HG02623 (cell line): ENCODE measurements at regions not wholly inside any gene's neighbourhood (a gene's known extent, or its start where the extent isn't known, plus 50 kb on each side); places are given as distances from the start of the nearest gene placed in this dataset.

Experiments used
- ATAC-seq: cut with Tn5 transposase; IDR thresholded peaks from one replicate; pipeline ENCODE4 v1.9.1; 2021; ENCODE audit warnings: moderate library complexity; ENCODE audit not compliant: unreplicated experiment

DNA sequence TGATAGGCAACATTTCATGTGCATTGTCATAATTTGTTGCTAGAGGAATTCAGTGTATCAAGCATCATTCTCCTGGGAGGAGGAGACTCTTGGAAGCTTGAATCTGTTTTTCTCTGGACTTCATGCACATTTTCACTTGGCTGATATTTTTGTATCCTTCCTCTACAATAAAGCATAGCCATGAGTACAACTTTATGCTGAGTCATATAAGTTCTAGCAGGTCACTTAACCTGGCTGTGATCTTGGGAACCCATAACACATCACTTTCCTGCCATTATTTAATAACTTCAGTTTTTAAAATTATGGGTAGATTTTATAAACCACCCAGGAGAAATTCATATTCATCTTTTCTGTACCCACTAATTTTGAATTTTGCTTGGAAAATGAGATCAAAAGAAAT lies 203.0 kb upstream of the CD96 start:
- ATAC-seq = no peak

DNA sequence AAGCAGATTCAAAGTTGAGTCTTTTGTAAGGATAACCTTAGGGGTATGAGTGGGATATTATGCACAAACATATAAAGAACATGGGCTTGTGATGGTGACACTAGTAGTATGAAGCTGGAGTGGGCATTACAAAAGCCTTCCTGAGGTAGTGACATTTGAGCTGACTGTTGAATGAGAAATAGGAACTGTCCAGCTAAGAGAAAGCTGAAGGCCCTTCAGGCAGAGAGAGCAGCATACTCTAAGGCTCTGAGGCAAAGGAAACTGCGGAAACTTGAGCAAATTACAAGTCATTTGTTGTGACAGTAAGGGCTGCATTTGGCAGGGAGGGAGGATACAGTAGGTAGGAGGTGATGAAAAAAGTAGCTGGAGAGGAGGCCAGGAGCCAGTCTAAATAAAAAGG lies 190.7 kb upstream of the CD96 start:
- no peak for ATAC-seq

DNA sequence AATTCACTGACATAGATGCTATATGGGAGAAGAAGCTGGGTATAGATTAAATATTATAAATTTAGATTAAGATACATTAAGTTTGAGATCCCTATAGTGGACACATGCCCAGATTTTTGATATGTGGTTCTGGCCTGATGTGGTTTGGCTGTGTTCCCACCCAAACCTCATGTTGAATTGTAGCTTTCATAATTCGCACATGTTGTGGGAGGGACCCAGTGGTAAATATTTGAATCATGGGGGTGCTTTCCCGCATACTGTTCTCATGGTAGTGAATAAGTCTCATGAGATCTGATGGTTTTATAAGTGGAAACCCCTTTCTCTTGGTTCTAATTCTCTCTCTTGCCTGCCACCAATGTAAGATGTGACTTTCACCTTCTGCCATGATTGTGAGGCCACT lies 189.4 kb upstream of the CD96 start:
- ATAC-seq = no peak

DNA sequence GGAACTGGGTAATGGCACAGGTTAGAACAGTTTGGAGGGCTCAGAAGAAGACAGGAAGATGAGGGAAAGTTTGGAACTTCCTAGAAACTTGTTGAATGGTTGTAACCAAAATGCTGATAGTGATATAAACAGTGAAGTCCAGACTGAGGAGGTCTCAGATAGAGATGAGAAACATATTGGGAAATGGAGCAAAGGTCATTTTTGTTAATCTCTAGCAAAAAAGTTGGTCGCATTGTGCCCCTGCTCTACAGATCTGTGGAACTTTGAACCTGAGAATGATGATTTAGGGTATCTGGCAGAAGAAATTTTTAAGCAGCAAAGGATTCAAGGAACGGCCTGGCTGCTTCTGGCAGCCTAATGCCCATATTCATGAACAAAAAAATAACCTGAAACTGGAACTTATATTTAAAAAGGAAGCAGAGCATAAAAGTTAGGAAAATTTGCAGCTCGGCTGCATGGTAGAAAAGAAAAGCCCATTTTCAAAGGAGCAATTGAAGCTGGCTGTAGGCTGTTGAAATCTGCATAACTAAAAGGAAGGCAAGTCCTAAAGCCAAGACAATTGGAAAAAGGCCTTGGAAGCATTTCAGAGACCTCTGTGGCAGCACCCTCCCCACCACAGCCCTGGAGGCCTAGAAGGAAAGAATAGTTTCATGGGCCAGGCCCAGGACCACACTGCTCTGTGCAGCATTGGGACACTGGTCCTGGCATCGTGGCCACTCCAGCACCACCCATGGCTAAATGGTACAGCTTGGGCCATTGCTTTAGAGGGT lies 182.6 kb upstream of the CD96 start:
- no peak for ATAC-seq

DNA sequence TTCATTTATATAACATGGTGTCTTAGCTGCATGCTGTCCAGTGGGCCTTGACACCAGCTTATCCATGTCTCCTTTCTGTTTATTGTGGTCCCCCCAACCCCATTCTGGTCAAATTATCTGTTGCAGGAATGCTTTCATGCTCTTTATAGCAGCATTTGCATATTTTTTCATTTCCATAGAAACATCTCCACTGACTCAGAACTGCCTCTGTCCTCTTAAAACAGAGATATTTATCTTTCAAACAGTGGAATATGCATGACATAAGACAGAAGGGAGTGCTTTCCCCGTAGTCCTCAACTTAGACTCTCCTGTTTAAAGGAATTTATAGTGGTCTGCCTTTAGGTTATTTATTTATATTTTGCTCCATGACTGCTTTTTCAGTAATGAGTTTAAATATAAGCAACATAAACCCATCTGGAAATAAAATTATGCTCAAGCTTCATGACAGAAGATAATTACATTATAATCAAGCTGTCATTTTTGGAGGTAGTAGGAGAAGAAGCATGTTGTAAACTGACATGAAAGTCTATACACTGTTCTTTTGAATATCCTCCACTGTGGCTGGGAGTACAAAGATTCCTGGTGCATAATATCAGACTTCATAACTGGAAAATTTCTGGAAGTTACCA lies 179.5 kb upstream of the CD96 start:
- ATAC-seq = no peak

DNA sequence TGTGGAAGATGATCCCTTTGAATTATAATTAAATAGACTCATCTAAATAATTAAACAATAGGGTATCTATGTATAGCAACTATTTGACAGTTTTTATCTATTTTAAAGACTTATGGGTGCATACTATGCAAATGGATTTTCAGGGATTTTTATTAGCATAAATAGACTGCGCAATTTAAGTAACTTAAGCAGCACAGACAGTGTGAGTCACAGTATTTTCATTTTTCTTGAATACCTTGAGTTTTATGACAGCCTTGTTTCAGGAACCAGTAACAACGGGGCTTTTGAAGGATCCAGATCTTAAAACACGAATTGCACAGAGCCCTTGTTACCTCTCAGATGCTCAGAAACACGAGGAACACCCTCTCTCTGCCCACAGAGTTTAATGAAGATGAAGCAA lies 175.5 kb upstream of the CD96 start:
- no peak for ATAC-seq

DNA sequence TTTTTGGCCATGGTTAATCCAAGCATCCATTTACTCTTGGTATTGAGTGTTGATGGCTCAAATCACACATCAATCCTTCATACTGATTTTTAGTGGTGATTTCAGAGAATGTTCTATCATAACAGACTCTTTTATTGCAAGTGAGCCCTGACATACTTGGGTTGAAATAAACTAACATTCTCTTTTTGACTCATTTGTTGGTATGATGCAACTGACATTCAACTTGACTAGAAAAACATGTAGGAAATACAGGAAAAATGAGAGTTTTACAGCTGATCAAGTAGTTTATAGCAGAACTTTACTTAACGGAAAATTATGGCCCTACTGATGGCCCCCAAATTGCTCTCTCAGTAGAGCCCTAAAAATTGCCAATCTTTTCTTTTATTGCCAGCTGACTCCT lies 173.9 kb upstream of the CD96 start:
- no peak for ATAC-seq

DNA sequence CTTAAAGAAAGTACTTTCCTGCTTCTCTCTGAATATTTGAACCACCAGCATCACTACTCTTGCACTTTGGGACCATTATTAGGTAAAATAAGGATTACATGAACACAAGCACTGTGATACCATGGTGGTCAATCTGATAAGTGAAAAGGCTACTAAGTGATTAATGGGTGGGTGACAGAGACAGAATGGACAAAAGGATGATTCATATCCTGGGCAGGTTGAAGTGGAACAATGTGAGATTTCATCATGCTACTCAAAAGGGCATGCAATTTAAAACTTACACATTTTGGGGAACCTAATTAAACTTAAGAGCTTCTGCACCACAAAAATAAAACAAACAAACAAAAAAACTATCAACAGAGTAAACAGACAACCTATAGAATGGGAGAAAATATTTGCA lies 172.0 kb upstream of the CD96 start:
- no peak for ATAC-seq

DNA sequence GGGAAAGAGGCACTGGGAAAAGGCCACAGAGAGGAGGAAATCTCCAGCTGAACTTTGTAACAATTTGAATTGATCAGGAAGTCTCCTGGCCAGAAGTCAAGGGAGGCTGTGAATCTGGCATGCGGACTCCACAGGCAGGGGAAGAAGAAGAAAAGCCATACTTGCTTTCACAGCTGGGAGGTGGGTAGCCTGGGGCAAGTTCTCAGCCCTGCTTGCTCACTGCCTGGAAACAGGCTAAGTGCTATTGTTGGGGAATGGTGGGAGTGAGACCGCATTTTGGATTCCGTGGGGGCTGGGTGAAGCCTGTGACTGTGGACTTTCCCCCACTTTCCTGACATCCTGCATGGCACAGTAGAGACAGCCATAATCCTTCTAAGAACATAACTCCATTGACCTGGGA lies 168.8 kb upstream of the CD96 start:
- no peak for ATAC-seq

DNA sequence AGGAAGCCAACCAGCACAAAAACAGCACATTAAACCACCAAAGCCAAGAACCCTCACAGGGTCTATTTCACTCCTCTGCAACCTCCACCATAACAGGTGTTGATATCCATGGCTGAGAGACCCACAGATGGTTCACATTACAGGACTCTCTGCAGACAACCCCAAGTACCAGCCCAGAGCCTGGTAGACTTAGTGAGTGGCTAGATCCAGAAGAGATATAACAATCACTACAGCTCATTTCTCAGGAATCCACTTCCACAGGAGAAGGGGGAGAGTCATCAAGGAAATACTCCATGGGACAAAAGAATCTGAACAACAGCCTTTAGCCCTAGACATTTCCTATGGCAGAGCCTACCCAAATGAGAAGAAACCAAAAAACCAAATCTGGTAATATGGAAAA lies 168.1 kb upstream of the CD96 start:
- no peak for ATAC-seq

DNA sequence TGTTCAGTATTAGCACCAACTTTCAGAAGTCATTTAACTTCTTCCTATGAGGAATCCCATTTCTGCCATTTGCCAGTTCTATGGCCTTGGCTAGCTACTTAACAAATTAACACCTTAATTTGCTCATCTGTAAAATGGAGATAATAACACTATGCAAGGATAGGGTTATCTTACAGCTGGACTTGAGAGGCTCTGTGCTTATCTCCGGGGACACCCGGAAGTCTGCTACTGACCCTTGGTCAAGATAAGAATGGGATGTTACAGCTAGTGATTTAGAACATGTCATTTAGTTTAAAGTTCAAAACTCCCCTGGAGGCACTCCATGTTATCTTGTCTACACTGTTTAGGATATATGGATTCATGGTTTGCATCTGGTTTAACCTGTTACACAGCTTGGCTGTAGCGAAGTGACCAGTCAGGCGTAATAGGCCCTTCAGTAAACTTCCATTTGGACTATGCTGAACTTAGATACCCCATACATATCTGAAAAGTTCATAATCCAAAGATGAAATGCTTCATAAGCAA lies 156.0 kb upstream of the CD96 start:
- no peak for ATAC-seq

DNA sequence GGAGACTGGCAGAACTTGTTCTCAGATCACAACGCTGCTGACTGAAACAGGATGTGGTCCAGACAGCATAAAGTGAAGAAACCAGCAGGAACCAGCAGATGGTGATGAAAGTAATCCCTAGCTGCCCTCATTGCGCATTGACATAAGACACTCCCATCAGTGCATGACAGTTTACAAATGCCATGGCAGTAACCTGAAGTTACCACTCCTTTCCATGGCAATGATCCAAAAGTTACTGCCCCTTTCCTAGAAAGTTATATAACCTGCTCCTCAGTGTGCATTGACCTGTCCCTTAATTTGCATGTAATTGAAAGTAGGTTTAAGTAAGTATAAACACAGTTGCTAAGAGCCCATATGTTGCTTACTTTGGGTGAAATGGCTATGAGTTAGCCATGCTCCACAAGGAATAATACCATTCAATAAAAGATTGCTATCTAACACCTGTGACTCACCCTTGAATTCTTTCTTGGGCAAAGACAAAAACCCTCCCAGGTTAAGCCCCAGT lies 149.1 kb upstream of the CD96 start:
- ATAC-seq = no peak

DNA sequence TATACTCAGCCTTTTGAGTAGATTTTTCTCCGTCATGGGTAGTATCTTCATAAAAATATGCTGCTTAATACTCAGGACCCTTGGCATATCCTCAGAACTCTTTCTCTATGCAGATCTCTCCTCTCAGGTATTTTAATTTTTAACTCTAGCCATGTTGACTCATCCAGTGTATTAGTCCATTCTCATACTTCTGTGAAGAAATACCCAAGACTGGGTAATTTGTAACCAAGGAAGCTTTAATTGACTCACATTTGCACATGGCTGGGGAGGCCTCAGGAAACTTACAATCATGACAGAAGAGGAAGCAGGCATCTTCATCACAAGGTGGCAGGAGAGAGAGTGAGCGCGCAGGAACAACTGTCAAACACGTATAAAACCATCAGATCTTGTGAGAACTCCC lies 129.3 kb upstream of the CD96 start:
- ATAC-seq = no peak

DNA sequence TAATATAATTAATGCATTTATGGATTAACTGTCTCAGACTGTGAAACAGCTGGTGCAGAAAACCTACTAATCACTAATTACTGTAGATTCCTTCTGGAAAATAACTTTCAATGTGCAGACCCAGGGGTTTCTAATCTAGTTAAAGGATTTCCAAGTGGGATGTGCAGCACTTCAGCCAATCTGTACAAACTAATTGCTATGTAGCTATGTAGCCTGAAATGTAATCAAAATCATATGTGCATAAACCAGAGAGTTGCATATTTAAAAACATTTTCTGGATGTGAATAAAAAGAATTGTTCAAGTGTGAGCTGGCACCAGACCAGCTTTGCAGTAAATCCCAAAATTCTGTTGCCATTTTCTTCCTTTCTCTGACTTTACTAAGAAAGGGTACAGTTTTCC lies 127.5 kb upstream of the CD96 start:
- ATAC-seq = no peak

DNA sequence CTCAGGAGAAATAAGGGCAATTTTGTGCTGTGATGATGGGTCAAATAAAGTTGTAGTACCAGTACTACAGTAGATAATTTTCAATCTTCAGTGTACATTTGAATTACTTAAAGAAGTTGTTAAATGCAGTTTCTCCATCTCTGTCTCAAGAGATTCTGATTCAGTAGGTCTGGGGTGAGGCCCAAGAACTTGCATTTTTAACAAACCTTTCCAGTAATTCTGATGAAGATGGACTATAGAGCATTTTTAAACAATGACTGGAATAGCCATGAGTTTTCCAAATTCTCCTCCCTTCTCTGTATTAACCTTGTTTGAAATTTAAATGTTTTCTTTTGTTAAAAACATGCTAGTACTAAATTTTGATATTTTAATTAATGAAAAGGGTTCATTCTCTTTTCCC lies 127.0 kb upstream of the CD96 start:
- no peak for ATAC-seq

DNA sequence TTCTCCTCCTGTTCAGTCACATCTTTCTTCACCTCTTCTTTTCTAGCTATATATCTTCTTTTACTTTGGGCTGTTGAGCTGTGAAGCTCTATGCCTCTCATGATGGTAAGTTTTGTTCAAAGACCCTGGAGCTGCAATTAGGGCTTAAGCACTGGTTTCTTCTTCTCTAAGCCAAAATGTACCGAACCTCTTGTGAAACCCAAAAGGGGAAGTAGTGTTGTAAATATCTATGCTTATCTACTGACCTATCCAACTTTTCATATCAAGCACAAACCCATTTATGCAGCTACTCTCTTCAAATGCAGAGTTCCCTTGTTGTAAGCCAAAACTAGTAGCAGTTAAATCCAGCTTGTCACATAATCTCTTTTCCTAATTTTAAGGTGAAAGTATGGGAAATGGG lies 123.6 kb upstream of the CD96 start:
- no peak for ATAC-seq

DNA sequence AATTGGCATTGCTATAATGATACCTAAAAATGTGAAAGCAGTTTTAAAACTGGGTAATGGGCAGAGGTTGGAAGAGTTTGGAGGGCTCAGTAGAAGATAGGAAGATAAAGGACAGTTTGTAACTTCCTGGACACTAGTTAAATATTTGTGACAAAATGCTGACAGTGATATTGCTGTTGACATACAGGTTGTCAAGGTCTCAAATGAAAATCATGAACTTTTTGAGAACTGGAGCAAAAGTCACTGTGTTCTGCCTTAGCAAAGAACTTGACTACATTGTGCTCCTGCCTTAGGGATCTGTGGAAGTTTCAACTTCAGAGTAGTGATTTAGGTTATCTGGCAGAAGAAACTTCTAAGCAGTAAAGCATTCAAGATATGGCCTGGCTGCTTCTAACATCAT lies 113.7 kb upstream of the CD96 start:
- ATAC-seq = no peak

DNA sequence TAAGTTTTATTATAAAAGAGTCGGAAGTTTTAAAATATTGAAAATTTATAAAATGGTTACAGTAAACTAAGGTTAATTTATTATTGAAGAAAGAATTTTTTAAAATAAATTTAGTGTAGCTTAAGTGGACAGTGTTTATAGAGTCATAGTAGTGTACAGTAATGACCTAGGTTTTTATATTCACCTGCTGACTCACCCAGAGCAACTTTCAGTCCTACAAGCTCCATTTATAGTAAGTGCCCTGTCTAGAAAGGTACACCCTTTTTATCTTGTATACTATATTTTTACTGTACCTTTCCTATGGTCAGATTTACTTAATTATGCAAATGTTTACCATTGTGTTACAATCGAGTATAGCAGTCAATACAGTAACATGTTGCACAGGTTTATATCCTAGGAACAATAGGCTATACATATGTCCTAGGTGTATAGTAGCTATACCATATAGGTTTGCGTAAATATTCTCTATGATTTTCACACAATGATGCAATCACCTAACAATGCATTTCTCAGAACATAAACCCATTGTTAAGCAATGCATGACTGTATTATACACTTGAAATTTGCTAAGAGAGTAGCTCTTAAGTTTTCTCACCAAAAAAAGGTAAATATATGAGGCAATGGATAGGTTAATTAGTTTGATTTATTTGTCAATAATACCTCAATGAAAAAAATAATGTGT lies 106.9 kb upstream of the CD96 start:
- no peak for ATAC-seq

DNA sequence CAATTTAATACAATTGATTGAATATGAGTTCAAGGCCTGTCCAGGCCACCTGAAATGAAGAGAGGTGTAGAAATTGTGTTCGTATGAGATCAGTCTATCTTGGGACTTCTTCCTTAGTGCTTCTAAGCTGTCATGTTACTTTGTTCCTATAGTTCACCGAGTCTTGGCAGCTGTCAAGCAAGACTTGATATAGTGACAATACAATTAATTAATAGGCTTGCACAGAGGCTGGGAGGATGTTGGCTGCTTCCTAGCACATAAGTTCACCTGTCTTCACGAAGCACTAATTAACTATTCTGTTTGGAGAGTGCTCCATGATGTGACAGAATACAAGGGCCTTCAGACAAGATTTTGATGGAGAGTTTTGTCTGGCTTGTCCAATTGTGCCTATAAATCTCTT lies 103.7 kb upstream of the CD96 start:
- ATAC-seq = no peak

DNA sequence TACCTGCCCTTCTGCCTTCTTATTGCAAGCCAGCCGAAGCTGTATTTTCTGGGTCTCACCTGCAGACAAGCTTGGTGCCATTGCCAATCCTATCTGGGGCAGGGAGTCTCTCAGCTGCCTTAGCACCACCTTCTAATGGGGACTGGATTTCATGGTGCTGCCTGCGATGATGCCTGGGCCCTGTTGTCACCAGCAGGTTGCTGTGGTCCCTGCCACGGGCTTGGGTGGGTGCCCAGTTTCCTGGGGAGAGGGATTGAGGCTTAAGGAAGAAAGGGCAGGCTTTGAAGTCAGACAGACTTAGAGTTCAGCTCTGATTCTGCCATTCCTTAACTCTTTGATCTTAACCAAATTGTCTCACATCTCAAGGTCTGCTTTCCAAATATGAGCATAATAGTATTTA lies 87.4 kb upstream of the CD96 start:
- no peak for ATAC-seq

DNA sequence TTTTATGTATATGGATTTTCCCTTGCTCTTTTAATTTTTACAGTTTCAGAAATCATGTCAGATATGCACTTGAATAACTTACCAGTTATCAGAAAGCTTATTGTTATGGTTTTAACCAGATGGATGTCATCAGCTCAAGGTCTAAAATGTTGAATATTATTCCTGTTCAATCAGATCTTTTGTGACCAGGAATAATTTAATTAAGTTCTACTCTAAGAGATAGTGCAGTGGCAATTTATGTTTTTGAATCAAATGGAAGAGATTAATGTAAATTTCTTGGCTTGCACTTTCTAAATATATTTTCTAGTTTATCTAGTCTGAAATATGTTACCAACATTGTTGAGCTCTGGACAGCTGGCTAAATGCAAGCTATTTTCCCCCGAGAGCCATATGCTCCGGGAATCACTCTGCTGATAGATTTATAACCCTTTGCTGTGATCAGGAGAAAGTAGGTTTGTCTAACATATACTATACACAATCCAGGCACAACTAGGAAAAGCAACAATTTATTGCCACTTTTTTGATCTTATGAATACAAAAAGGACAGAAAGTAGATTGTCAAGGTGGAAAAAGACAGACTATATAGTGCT lies 76.8 kb upstream of the CD96 start:
- no peak for ATAC-seq

DNA sequence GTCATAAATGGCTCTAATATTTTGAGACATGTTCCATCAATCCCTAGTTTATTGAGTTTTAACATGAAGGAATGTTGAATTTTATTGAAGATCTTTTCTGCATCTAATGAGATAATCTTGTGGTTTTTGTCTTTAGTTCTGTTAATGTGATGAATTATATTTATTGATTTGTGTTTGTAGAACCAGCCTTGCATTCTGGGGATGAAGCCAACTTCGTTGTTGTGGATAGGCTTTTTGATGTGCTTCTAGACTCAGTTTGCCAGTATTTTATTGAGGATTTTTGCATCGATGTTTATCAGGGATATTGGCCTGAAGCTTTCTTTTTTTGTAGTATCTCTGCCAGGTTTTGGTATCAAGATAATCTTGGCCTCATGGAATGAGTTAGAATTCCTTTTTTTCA lies 72.0 kb upstream of the CD96 start:
- ATAC-seq = no peak
